ENCODE measurements at regions not wholly inside any gene's neighbourhood (a gene's known extent, or its start where the extent isn't known, plus 50 kb on each side); places are given as distances from the start of the nearest gene placed in this dataset.
A peak's percentile ranks its signal among the peaks of the same experiment; 100 is the strongest.

GRCh38 chr11:128318856-128319474, 268.4 kb downstream of the ETS1 start:
- H3K79me1 ChIP-seq (ENCODE audit: low read depth in 1 of 2, low read length in 2 of 2): no peaks in the 10 kb centered on the region

More at GRCh38 chr11:128318856-128319474, 268.4 kb downstream of the ETS1 start:
- ChIA-PET CTCF (no interaction called here), POLR2A (ENCODE audit: unreplicated experiment) (no interaction called here)
- H3K9ac ChIP-seq (ENCODE audit: low read depth, low read length): no peak overlapping the region
- intact Hi-C loops (cut with micrococcal nuclease) (no loop called here), in situ Hi-C loops (cut with MboI; ENCODE audit: low sequenced_read_pairs) (no loop called here), dilution Hi-C loops (cut with HindIII; ENCODE audit: low sequenced_read_pairs, unreplicated experiment) (no loop called here)
- no peak overlapping the region for H4K5ac ChIP-seq (ENCODE audit: low read depth, low read length)
- no peak overlapping the region for H3K27ac ChIP-seq (ENCODE audit: insufficient read depth, low read length)
- H2BK5ac ChIP-seq (ENCODE audit: low read depth, low read length, poor library complexity, severe bottlenecking): no peak overlapping the region
- no peak overlapping the region for H3K4me3 ChIP-seq (ENCODE audit: insufficient read depth, low read depth, low read length)
- no peak overlapping the region for H3K4me2 ChIP-seq (ENCODE audit: low read depth, low read length)
- H3K27me3 ChIP-seq (ENCODE audit: control insufficient read depth, insufficient read depth, low read length): no peaks in the 10 kb centered on the region
- H3K4me1 ChIP-seq (ENCODE audit: control insufficient read depth, insufficient read depth, low read length): no peaks in the 10 kb centered on the region
- H2BK120ac ChIP-seq (ENCODE audit: low read depth, low read length): no peak overlapping the region
- no peak overlapping the region for H2BK15ac ChIP-seq (ENCODE audit: low read depth, low read length)
- H2AFZ ChIP-seq (replicated peaks; ENCODE audit: low read length, poor library complexity): no peak overlapping the region
- no peak overlapping the region for H3K56ac ChIP-seq (ENCODE audit: extremely low read depth, insufficient read depth, low read length)
- no peak overlapping the region for H3K18ac ChIP-seq (ENCODE audit: low read depth, low read length)
- H4K20me1 ChIP-seq (ENCODE audit: insufficient read depth, low read length): no peaks in the 10 kb centered on the region
- no peak overlapping the region for H2AK9ac ChIP-seq (replicated peaks; ENCODE audit: low read depth, low read length, poor library complexity)
- no peaks in the 10 kb centered on the region for H3K36me3 ChIP-seq (ENCODE audit: control insufficient read depth, insufficient read depth, low read length)
- no peak overlapping the region for H4K8ac ChIP-seq (ENCODE audit: low read depth in 2 of 2, low read length in 2 of 2)
- H3K23ac ChIP-seq (ENCODE audit: low read depth, low read length): no peak overlapping the region
- H4K91ac ChIP-seq (ENCODE audit: insufficient read depth, low read depth, low read length): no peak overlapping the region
- H3K9me1 ChIP-seq (ENCODE audit: insufficient read depth, low read length): no peaks in the 10 kb centered on the region
- H2BK20ac ChIP-seq (ENCODE audit: low read depth, low read length): no peak overlapping the region
- no peak overlapping the region for H2AK5ac ChIP-seq (ENCODE audit: low read depth, low read length)
- ATAC-seq (ENCODE audit: low read depth) (no peak), DNase-seq (peak; percentile 44)
- no TSS peak for BruUV-seq (replicated peaks)
- WGBS, 2 experiments (ENCODE audit: extremely low coverage in 2 of 2, insufficient read length in 1 of 2): 71% methylated on average over 1 of the region's 8 CpGs; no CpG with 5 or more reads in 1 of the 2 experiments
- H3K4ac ChIP-seq (ENCODE audit: low read depth, low read length): no peak overlapping the region
- TF ChIP-seq RCOR1 (IDR thresholded peaks at IDR 0.05; ENCODE audit: insufficient replicate concordance, low read length) (no peak), FOS (IDR thresholded peaks at IDR 0.05; ENCODE audit: low read depth, low read length) (no peak), MXI1 (IDR thresholded peaks at IDR 0.05; ENCODE audit: borderline replicate concordance, low read depth, low read length) (no peak), CEBPB (IDR thresholded peaks at IDR 0.05; ENCODE audit: low read depth, low read length) (no peak), NFE2L2 (IDR thresholded peaks at IDR 0.05; ENCODE audit: low read depth, low read length) (no peak), MAFK (IDR thresholded peaks at IDR 0.05; ENCODE audit: low read depth, low read length) (no peak), CHD1 (IDR thresholded peaks at IDR 0.05; ENCODE audit: low read depth, low read length) (no peak)
- peaks cover 5% of the 10 kb centered on the region for H3K9me3 ChIP-seq (ENCODE audit: control insufficient read depth, insufficient read depth, low read length)
- H3K14ac ChIP-seq (replicated peaks; ENCODE audit: low read depth, low read length): no peak overlapping the region
